Ovary (tissue), 7 donors: ENCODE measurements at regions not wholly inside any gene's neighbourhood (a gene's known extent, or its start where the extent isn't known, plus 50 kb on each side); places are given as distances from the start of the nearest gene placed in this dataset.

Experiments used
- DNase-seq, 5 donors: peaks; one replicate each; pipeline ENCODE4 v3.0.0-alpha.2; 2019 to 2020
- H3K27ac ChIP-seq, 2 donors: fragments of 200-600 bp; one replicate each; pipeline versions ENCODE4 v1.5.1 to v1.8.0; 2019 to 2022
- H3K27me3 ChIP-seq: fragments of 200-600 bp; one replicate; pipeline ENCODE4 v1.8.0; 2022
- H3K36me3 ChIP-seq: fragments of 200-600 bp; sonication (generic); one replicate; pipeline ENCODE4 v1.5.1; 2019
- H3K4me1 ChIP-seq: one replicate; pipeline ENCODE4 v1.8.1; 2013; ENCODE audit warnings: mild to moderate bottlenecking, moderate library complexity; ENCODE audit not compliant: insufficient read depth
- H3K4me3 ChIP-seq: fragments of 200-600 bp; sonication (generic); one replicate; pipeline ENCODE4 v1.5.1; 2017
- H3K9me3 ChIP-seq, 2 donors: fragments of 200-600 bp in 1 of 2; sonication (generic) in 1 of 2; one replicate each; pipeline versions ENCODE4 v1.5.1 to v1.8.1; 2013 to 2019; ENCODE audit warnings: mild to moderate bottlenecking in 1 of 2, moderate library complexity in 1 of 2
- EP300 ChIP-seq: sonication (generic); formaldehyde crosslinking; IDR thresholded peaks from one replicate; pipeline ENCODE4 v1.6.1; 2017; ENCODE audit warnings: antibody characterized with exemption
- POLR2A ChIP-seq: fragments of 450-650 bp; IDR thresholded peaks from one replicate; pipeline ENCODE4 v1.6.1; 2017; ENCODE audit warnings: antibody characterized with exemption, mild to moderate bottlenecking, moderate library complexity
- WGBS, 3 donors: extraction: QIAGEN DNeasy Blood & Tissue Kit in 1 of 3; methylation state at CpG; one replicate each; pipeline versions ENCODE4 v1.1.5 to v1.1.7; 2013 to 2017; 5-methylcytosine and 5-hydroxymethylcytosine counted together
- intact Hi-C, 4 donors: fragments of 100-400 bp; cut with DNase I; formaldehyde crosslinking; loops; one replicate each; pipeline versions ENCODE4 v1.11.0 to v1.15.1; 2022 to 2023
- TF ChIP-seq, protein P1 (sequence below), 3 donors: fragments of 450-650 bp in 2 of 3; fragments of 200-600 bp in 1 of 3; IDR thresholded peaks; one replicate each; pipeline versions ENCODE4 v1.5.1 to v1.8.0; 2016 to 2022; ENCODE audit warnings: antibody characterized with exemption in 3 of 3, mild to moderate bottlenecking in 1 of 3
- donor health status: DM: no; HTN: no; CAD: no; lungs with moderate emphysema.
- donor health status: DM: no; HTN: no; CAD: no.
- donor health status: Bipolar disorder and iron deficiency.
- donor health status: DM: no; HTN: no; CAD: no.
- donor health status: DM: yes; HTN: yes; CAD: no.

DNA sequence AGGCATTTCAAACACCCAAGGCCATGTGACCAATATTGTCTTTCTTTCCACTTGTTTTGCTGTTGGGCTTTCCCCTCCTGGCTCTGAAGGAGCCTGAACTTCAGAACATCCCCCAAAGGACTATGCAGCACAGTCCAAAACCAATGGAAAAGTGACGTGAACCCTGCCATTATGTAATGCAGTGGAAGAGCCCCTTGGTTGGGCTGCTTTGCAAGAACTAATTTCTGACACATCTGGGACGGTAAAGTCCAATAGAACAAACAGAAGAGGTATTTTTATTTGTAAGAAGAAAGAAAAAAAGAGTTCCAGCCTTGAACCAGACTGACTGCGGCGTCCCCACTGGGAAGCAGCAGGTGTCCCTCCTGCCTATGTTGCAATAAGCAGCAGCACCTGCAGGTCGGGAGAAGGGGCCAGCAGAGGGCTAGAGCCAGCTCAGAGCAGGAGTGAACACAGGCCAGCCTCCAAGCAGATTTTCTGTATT, 116.7 kb downstream of the CDC7 start:
- Histone ChIP-seq H3K4me1 (no peaks in the 10 kb centered on the region), H3K36me3 (no peaks in the 10 kb centered on the region), H3K4me3 (no peak overlapping the region), H3K27ac (no peak overlapping the region), H3K27me3 (no peaks in the 10 kb centered on the region), H3K9me3 (no peaks in the 10 kb centered on the region)
- 47 to 50% (median 49%) methylated on average over 5 of the region's 5 CpGs for WGBS, 3 donors
- intact Hi-C loops: no loop called here
- TF ChIP-seq EP300 (no peak), POLR2A (no peak)
- TF ChIP-seq, protein P1, sequence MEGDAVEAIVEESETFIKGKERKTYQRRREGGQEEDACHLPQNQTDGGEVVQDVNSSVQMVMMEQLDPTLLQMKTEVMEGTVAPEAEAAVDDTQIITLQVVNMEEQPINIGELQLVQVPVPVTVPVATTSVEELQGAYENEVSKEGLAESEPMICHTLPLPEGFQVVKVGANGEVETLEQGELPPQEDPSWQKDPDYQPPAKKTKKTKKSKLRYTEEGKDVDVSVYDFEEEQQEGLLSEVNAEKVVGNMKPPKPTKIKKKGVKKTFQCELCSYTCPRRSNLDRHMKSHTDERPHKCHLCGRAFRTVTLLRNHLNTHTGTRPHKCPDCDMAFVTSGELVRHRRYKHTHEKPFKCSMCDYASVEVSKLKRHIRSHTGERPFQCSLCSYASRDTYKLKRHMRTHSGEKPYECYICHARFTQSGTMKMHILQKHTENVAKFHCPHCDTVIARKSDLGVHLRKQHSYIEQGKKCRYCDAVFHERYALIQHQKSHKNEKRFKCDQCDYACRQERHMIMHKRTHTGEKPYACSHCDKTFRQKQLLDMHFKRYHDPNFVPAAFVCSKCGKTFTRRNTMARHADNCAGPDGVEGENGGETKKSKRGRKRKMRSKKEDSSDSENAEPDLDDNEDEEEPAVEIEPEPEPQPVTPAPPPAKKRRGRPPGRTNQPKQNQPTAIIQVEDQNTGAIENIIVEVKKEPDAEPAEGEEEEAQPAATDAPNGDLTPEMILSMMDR (IDR thresholded peaks at IDR 0.05): peak in 1 of 3 donors; percentile 34
- peak; percentile 56 to 74 (median 67) for DNase-seq

DNA sequence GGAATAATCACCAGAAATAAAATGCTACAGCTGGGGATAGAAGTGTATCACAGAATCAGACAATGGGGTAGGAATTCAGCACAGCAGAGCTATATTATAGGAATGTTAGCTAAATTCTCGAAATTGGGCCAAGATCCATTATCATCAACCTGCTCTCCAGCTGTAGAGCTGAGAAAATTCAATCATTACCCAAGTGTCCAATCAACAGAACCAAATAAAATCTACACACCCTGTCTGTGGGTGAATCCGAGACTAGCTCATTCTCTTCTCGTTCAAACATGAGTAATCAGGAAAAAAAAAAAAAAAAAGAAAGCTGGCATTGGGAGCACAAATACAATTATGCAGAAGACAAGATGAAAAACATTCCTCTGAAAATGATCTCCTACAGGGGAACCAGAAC, 119.2 kb downstream of the CDC7 start:
- TF ChIP-seq, protein P1 (IDR thresholded peaks at IDR 0.05): no peak
- TF ChIP-seq POLR2A (no peak), EP300 (no peak)
- 54 to 68% (median 68%) methylated on average over 3 of the region's 3 CpGs for WGBS, 3 donors

DNA sequence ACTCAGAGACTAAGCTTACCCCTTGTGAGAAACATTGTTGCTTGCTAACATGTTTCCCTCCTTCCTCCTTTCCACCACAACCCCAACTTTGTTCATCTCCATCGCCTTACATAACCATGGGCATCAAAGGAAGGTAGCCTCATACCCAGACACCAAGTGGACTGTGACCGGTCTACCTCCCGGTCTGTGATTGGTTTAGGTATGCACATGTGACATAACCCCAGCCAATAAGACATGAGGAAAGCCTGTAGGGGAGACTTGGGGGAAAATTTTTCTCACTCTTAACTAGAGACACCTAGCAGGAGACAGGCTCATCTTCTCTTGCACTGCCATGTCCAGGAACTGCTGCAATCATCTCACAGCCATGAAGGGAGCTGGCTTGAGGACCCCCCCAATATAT, 120.7 kb downstream of the CDC7 start:
- no peak for DNase-seq
- TF ChIP-seq, protein P1 (IDR thresholded peaks at IDR 0.05): no peak
- TF ChIP-seq POLR2A: no peak
- Histone ChIP-seq H3K9me3 (no peaks in the 10 kb centered on the region), H3K4me1 (no peaks in the 10 kb centered on the region), H3K36me3 (no peaks in the 10 kb centered on the region), H3K4me3 (no peak overlapping the region), H3K27ac (no peak overlapping the region), H3K27me3 (no peaks in the 10 kb centered on the region)
- intact Hi-C loops: no loop called here
- WGBS, 3 donors: 98 to 100% (median 99%) methylated on average over 3 of the region's 3 CpGs

More for the DNA sequence above, 119.2 kb downstream of the CDC7 start:
- Histone ChIP-seq H3K4me3 (no peak overlapping the region), H3K27me3 (no peaks in the 10 kb centered on the region), H3K4me1 (no peaks in the 10 kb centered on the region), H3K36me3 (no peaks in the 10 kb centered on the region), H3K27ac (no peak overlapping the region), H3K9me3 (no peaks in the 10 kb centered on the region)
- no peak for DNase-seq
- intact Hi-C loops: no loop called here

DNA sequence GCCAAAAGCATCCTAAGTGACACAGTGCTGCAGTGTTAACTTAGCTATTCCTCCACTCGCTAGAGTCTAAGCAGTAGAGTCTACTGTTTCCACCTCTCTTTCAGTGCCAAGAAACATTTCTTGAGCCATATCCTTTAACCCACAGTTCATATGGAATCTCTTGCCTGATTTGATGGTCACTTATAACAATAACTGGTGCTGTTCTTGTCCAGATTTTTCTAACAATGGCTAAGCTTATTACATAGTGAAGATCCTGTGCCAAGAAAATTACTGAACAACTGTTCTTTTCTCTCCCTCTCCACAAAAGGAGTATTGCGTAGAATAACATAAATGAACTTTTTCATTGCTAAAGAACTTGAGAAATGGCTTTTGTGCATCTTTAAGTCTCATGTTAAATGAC, 121.3 kb downstream of the CDC7 start:
- no peak for DNase-seq
- WGBS, 3 donors: 83 to 95% (median 93%) methylated on average over 2 of the region's 2 CpGs
- no peaks in the 10 kb centered on the region for H3K36me3 ChIP-seq
- TF ChIP-seq EP300 (no peak), POLR2A (no peak)
- no peaks in the 10 kb centered on the region for H3K9me3 ChIP-seq
- no peak overlapping the region for H3K27ac ChIP-seq
- H3K4me3 ChIP-seq: no peak overlapping the region
- no peaks in the 10 kb centered on the region for H3K27me3 ChIP-seq
- no peaks in the 10 kb centered on the region for H3K4me1 ChIP-seq
- intact Hi-C loops: no loop called here

DNA sequence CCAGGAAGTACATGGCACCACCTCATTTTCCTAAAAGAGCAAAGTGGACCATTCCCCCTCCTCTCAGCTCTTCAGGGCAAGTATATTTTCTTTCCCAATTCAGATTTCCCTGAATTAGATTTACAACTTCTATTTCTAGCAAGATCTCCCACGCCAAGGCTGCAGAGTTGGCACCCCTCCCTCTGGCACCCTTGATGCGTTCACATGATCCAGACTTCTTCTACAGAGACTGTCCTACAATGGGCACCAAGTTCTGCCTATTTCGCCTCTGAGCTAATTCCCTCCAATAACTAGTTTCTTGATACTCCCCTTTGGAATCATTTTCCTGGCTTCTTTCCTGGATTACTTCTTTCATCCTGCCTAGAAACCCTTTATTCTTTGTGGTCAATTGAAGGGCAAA, 122.0 kb downstream of the CDC7 start:
- H3K36me3 ChIP-seq: no peaks in the 10 kb centered on the region
- no peaks in the 10 kb centered on the region for H3K4me1 ChIP-seq
- TF ChIP-seq EP300: no peak
- TF ChIP-seq POLR2A: no peak
- TF ChIP-seq, protein P1 (IDR thresholded peaks at IDR 0.05): no peak
- peak; percentile 69 to 84 (median 82) for DNase-seq
- WGBS, 3 donors: 15 to 32% (median 19%) methylated on average over 3 of the region's 3 CpGs
- peak overlapping the region in 1 of 2 donors; percentile 0 for H3K27ac ChIP-seq
- H3K9me3 ChIP-seq: no peaks in the 10 kb centered on the region
- intact Hi-C loops: no loop called here
- H3K4me3 ChIP-seq: no peak overlapping the region
- no peaks in the 10 kb centered on the region for H3K27me3 ChIP-seq
